CD4-positive, alpha-beta T cell treated with Interleukin-17A for 4 hours (primary cell): ENCODE measurements at regions not wholly inside any gene's neighbourhood (a gene's known extent, or its start where the extent isn't known, plus 50 kb on each side); places are given as distances from the start of the nearest gene placed in this dataset.

ENCODE experiments used
- DNase-seq: peaks from one replicate; pipeline ENCODE4 v3.0.0-alpha.2; 2020; ENCODE audit warnings: mixed read lengths

DNA sequence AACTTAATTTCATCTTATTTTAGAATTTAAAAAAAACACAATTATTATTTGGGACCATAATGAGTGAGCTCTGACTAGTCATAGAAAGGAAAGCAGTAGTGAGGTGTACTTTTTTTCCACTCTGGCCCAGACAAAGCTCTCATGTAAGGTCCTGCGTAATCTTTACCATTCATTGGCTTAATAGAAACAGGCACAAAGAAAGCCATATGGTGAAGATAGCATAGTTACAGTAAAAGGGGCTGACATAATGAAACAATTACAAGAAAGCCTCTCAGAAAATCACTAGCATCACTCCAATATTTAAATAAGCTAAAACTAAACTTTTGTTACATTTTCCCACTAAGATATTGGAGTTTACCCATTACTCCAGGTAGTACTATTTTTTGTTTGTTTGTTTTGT, 384.6 kb upstream of the ALCAM start:
- no peak for DNase-seq

DNA sequence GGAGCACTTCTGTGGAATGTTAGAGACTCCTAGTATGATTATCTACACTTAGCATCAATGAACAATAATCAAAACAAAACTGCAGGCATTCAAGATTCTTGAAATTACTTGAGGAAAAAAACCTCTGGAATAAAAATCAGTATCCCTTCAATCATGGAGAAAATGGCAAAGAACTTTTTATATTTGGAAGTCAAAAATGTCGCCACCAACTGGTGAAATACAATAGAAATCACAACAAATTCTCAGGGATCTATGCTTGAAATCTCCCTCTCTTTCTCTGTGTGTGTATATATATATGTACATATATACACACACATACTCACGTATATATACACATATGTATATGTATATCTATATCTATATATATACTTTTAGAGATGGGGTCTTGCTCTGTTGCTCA, 378.9 kb upstream of the ALCAM start:
- no peak for DNase-seq

DNA sequence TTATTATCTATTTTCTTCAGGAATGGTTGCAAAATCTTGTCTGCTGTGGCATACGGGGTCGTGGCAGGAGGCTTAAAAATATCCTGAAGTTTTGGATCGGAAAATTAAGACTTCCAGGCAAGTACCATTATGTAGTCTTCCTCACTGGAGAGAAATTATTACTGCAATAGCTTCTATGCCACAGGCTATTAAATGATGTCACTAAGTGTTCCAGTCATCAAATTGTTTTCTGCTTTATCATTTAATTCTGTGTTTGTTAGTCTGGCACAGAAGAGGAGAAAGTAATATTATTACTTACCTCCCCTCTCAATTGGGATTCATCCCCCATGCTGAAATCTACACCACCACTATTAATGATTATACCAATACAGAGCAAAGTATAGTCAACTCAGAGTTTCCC, 378.2 kb upstream of the ALCAM start:
- no peak for DNase-seq

DNA sequence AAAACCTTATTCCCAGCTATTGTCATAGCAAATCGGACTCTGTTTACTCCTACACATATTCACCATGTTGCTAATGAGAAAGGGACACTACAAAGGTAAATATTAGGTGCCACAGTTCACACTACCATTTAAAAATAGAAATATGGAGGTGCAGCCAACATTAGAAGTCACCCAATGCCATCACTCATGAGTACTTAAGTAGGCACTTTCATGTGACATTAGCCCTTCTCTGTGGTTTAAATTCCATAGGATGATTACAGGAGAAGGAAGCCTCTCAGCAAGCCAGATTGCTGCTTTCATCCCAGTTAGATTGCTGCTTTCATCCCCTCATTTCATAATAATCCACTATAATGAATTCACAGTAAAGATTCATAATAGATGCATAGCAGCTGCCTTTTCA, 376.8 kb upstream of the ALCAM start:
- no peak for DNase-seq

DNA sequence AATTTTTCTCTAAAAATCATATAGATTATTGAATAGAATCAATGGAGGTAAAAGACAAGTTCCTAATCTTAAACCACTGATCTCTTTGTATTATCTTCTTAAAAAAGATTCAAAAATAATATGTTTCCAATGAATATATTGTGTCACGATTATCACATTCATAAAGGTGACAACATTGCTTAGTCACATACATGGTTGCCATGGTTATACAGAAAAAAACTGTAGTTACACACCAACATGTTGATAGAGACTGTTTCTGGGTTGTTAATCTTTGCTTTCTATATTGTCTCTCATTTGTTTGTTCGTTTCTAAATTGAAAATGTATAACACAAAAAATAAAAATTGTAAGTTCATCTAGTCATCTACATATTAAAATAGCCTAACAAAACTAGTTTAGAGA, 376.0 kb upstream of the ALCAM start:
- DNase-seq, result no peak

DNA sequence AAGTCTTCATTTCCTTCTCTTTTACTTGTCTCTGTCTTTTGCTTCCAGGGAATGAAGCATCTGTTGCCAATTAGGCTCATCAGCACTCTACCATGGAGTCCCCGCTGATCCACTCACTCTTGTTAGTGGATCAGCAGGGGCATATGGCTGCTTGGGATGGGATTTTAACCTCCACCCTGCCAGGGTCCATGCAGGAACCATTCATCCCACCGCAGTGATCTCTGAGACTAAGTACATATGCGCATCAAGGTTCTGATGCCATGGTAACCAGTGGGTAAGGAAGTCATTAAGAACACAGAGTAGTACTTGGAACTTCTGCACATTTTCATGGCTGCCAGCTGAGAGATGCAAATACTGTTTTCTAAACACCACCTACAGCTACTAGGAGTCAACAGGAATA, 374.0 kb upstream of the ALCAM start:
- no peak for DNase-seq

DNA sequence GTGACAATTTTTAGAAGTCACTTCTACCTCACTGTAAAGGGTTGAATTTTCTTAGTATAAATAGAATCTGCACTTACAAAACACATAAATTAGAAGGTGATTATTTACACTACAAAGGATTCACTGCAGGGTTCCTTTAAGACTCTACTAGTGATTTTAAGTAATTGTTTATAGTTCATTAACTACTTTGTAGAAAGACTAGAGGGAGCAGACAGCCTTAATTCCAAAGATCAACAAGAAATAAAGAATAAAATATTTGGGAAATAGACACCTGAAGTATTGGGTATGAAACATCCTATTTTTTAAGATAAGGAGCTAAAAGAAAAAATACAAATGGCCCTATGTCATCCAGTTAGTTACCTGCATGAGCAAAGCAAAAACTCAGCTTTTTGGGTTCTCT, 360.5 kb upstream of the ALCAM start:
- DNase-seq, result no peak

DNA sequence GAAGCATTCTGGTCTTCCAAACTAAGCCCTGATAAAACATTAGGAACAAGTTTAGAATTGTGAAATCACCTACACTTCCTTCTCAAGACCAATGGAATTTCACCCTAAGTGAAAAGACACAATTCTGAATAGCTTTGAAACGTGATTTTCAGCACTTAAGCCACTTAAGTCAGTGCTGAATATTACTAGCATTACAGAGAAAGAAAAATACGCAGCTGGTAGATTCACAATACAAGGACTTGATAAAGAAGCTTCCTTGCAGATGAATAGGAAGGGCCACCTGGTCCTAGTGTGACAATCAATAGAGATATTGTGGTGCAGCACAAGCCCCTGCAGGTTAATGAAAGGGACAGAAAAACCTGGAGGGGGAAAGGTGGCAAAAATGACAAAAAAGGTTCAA, 353.1 kb upstream of the ALCAM start:
- DNase-seq, result no peak

DNA sequence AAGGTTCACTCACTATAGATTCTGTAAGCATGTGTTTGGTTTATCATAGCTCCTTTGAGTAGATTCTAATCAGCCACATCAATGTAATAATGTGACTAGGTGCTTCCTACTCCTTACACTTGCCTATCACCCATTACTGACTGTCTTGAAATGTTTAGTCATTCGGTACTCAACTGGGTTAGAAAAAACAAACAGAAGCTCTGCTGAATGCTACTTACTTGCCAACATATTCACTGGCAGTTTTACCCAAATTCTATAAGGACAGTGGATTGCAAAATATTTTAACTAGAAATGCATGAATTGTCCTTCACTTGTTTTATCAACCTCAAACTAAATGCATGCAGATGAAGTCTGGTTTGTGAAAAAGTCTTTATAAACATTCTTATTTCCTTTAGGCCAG, 352.1 kb upstream of the ALCAM start:
- DNase-seq, result no peak

DNA sequence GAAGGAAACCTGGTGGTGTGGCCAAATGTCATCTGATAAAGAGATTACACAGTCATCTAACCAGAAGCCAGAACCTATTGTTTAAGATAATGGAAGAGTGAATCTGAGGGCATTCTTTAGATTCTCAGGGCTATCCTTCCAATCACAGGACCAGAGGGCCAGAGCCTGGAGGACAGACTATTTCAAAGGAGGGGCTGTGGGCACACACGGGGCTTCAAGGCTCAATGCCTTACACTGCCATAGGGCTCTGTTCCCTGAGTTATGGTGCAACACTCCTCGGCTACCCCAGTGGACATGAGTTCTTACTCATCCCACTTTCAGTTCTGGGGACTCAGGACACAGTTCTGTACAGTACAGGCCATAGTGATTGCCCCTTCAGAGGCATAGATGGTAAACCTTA, 343.9 kb upstream of the ALCAM start:
- no peak for DNase-seq

DNA sequence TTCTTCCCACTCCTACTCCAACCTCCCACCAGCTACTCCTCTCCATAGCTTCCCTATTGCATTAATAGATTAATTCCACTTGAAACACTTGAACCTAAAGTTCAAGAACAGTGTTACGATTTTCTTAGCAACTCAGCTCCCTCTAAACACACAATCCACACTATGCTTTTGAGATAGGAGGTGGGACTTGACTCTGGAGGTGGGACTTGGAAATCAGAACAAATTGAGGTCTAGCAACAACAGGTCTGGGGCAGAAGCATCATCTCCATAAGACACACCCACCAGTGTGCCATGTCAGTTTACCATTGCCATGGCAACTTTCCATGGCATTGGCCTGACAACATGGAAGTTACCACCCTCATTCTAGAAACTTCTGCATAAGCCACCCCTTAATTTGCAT, 336.5 kb upstream of the ALCAM start:
- no peak for DNase-seq

DNA sequence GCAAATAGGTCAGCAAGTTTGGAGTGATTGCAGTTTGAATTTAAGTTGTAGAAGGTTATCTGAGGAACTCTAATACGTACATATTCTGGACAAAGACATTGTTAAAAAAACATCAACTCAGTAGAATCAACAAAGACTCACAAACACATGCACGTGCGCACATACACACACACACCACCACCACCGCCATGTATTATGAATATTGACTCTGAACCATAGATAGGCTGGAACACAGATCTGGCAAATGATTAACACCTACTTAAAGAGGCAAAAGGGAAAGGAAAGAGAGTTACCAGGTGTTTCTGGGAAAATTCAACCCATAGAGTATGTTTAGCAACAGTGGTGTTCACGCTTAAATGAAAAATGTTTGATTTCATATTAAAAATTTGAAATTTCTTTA, 334.2 kb upstream of the ALCAM start:
- no peak for DNase-seq

DNA sequence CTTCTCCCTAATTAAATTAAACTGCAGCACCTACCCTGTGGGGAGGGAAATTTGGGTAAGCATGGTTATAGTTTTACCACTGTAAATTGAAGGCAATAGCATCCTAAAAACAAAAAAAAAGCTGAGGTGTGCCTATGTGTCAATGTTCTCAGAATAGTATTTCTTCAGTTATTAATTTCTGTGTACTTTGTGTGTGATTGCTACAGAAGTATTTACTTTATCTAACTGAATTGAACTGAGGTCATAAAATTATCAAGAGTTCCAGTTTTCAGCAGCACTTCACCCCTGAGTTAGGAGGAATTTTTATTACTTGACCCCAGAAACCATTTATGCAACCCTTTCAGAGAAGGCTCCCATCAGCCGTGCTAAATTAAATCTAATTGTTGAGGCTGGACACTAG, 333.6 kb upstream of the ALCAM start:
- DNase-seq, result no peak

DNA sequence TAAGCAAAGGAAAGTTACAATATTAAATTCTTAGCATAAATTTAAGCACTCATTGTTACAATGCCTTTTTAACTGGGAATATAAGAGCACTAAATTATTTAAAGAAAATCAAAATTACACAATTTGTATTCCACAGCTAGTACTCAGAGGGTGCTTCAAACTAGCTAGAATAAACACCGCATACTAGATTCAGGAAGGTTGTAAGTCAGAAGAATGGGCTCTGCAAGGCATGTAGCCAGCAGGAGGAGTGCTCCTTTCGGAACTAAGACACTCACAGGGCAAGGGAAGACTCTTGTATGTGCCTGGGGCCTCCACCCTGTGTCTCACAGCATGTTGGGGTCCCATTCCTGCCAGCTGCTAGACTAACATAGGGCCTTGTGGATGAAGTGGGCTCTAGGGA, 327.7 kb upstream of the ALCAM start:
- DNase-seq, result no peak

DNA sequence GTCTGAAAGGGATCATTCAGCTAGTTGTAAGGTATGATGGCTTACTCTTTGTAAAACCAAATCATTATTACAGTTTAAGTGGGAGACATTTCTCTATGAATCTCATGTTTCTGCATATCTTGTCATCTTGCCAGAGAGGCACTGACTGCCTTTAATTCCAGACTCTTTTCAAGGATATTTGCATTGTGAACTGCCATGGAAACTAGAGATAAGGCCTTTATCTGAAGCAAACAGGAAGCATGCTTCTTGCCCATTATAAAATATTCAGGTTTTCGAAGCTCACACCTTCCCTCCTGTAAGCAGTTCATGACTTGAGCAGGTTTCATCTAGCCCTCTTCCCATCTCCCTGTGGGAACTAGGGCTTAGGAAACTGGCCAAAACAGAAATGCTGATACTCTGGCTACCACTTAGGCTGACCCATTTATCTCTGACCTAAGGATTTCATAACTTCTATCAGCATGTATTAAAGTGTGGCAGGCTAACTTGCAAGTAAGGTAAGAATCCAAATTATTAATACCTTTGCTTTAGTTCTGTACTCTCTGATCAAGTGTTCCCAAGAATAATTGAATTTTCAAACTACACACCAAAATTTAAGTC, 326.6 kb upstream of the ALCAM start:
- no peak for DNase-seq

DNA sequence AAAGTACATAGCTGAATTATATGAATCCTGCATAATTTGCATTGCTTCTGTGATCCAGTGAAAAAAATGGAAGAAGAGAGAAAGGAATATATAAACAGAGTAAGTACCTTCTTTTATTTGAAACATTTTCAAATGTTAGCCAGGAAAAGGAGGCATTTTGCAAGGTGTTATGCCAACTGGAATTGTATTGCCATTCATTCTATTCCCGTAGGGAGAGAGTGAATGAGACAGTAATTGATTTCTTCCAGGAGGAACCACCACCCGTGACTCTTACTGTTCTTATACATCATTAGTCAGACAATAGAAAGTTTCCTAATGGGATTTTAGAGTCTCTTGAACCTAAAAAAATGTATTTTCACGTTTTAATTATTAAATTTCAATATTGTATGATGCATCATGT, 324.1 kb upstream of the ALCAM start:
- no peak for DNase-seq

DNA sequence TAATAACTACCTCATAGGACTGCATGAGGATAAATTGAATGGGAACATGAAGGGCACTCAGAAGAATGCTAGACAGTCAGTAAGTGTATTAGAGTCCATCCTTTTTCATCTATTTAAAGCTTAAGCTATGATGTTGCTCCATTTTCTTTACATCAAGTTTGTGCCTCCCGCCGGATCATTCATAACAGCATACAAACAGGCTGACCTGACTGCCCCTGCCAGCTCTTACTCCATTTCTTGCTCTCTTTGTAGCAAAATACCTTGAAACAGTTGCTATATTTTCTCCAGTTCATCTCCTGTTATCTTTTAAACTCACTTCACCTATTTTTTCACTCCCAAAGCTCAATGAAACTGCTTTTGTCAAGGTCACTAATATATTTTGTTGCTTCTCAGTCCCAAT, 315.6 kb upstream of the ALCAM start:
- DNase-seq, result no peak

DNA sequence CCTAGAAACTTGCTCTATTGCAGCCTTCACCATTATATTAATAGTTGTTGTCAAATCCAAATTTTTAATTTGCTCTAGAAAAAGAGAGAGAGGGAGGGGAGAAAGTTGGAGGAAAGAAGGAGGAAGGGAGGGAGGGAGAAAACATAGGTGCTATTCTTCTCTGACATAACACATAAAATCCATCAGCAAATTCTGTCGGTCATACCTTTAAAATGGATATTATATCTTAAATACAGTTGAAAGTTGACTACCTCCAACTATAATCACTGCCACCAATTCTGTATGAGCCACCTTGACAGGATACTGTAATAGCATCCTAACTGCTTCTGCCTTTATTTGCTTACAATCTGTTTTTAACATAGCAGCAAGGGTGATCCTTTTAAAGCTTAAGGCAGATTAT, 314.7 kb upstream of the ALCAM start:
- DNase-seq, result no peak

DNA sequence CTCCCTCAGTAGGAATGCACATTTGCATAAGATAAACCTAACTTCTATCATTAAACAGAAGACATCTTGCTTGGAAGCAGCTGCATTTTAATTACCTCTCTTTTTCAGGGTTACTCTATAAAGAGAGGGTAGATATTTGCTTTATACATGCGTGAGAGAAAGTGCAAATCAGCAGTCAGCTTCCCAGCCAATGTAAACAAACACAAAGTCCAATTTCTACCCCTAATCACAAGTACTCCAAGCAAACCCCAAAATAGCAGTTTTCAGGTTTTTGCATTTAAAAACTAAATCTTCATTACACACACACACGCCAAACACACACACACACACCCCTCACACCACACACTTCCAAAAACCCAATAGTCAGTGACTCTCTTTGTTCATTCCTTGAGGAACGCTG, 303.9 kb upstream of the ALCAM start:
- DNase-seq, result no peak

DNA sequence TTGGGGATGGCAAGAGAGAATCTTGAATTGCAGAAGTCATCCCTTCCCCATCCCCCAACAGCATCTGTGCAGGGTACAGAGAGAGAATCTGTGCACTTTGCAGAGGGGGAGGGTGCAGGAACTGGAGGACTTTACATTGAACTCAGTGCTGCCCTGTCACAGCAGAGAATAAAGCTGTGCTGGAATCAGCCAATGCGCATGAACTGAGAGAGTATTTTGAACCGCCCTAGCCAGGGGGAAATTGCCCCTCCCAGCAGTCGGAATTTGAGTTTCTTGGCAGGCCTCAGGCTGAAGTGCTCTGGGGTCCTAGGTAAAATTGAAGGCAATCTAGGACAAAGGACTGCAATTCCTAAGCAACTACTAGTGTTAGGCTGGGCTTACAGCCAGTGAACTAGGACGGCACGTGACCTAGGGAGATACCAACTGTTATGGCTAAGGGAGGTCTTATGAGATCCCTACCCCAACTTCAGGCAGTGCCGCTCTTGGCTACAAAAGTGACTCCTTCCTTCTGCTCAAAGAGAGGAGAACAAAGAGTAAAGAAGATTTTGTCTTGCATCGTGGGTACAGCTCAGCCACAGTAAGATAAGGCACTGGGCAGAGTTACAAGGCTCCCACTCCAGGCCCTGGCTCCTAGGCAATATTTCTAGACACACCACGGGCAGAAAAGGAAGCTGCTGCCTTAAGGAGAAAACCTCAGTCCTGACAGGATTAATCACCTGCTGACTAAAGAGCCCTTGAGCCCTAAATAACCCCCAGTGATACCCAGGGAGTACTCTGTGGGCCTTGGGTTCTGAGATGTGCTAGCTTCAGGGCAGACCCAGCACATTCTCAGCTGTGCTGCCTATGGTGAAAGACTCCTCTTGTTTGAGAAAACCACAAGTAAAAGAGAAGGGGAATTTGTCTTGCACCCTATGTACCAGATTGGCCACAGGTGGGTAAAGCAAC, 300.5 kb upstream of the ALCAM start:
- no peak for DNase-seq

DNA sequence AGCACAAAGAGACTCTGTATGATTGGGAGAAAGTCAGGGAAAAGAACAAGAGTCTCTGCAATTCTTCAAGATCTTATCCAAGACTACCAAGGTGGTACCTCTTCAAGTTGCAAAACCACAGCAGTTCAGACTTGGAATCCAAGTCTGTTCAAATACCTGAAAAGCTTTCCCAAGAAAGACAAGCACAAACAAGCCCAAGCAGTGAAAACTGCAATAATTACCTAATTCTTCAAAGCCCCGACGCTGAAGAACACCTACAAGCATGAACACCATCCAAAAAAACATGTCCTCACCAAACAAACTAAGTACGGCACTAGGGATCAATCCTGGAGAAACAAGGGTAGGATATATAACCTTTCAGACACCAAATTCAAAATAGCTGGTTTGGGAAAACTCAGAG, 299.3 kb upstream of the ALCAM start:
- no peak for DNase-seq

DNA sequence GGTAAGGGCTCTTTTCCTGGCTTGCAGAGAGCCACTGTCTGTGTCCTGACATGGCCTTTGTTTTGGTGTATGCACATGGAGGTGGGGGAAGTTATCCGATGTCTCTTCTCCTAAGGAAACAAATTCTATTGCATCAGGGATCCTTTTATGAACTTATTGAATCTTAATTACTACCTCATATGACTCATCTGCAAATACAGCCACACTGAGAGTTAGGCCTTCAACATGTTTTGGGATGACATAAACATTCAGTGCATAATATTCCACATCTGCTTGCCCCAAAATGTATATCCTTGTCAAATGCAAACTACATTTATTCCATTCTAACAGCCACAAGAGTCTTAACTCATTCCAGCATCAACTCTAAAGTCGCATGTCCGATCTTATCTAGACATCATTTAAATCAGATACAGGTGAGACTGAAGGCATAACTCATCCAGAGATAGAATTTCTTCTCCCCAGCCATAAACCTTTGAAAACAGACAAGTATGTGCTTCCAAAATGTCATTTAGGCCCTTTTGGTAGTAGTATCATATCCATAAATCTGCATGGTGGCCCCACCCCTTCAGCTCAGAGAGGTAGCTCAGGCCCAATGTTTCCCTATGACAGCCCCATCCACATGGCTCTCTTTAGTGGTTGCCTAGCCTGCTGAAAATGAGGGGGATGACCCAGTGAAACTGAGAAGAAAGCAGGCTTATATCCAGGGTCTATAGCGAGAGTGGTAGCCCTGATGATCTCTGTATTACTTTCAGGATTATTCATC, 289.5 kb upstream of the ALCAM start:
- no peak for DNase-seq

DNA sequence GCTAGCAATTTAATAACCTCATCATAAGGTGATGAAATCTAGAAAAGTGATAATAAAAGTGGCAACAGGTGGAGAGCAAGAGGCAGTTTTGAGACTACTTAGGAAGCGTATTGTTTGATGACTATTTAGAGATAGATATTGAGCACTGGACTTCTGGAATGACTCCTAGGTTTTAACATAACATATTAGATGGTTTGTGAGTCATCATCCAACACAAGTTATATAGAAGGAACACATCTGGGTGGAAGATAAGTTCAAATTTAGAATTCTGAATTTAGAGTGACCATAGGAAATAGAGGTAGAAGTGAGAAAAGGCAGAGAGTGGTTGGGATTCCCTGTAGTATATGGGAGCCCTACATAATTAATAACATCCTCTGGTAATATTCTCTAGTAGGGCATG, 282.8 kb upstream of the ALCAM start:
- no peak for DNase-seq

DNA sequence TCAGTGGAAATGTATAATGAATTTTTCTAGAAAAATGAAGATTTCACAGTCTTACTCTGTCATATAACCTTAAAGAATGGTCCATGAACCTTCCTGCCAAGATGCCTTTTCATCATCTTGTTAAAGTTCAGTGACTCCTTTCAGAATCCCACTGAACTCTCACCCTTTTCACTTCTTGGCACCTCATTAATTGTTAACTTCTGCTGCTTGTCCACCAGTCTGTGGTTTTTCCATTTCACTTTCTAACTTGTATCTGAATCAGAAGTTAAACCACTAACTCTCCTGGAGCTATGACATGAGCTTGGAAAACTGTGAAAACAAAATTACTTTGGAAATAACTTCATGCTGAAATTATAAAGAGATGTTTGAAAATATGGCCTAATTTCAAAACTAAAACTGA, 281.2 kb upstream of the ALCAM start:
- no peak for DNase-seq
